MM.1S (cell line): ENCODE measurements at regions not wholly inside any gene's neighbourhood (a gene's known extent, or its start where the extent isn't known, plus 50 kb on each side); places are given as distances from the start of the nearest gene placed in this dataset.

Experiments
- CTCF ChIP-seq: fragments of 300-600 bp; sonication (generic); IDR thresholded peaks from 2 replicates; pipeline ENCODE4 v1.5.1; 2016; ENCODE audit warnings: antibody characterized with exemption, low read length, mixed read lengths
- EZH2 ChIP-seq: fragments of 300-600 bp; sonication (generic); optimal IDR thresholded peaks from 2 replicates; pipeline ENCODE3; 2017; ENCODE audit warnings: low read depth, mild to moderate bottlenecking, antibody characterized with exemption, low read length, mixed read lengths

- TF ChIP-seq EZH2 = no peak
- TF ChIP-seq CTCF = no peak
These were observed 364.9 kb upstream of the IRX2 start for GRCh38 chr5:3116366-3116765.
